ENCODE measurements at regions not wholly inside any gene's neighbourhood (a gene's known extent, or its start where the extent isn't known, plus 50 kb on each side); places are given as distances from the start of the nearest gene placed in this dataset.
"Not testable (repeated sequence)": the region's sequence is repeated elsewhere in the genome, so short reads cannot be mapped to it uniquely, and the experiment has no call there.

- Histone ChIP-seq H3K9me3 (ENCODE audit: control insufficient read depth, low read length) (no peaks in the 10 kb centered on the region), H3K27me3 (ENCODE audit: control insufficient read depth, insufficient read depth, low read length) (no peaks in the 10 kb centered on the region), H3K4me3 (ENCODE audit: low read length) (no peak overlapping the region), H3K9ac (ENCODE audit: low read length) (no peak overlapping the region), H3K4me1 (ENCODE audit: control insufficient read depth, insufficient read depth, low read length) (no peaks in the 10 kb centered on the region), H3K36me3 (ENCODE audit: control insufficient read depth, insufficient read depth, low read length) (no peaks in the 10 kb centered on the region)
Measured at GRCh38 chr2:235413064-235413463, 80.8 kb upstream of the AGAP1 start.

GRCh38 chr2:235414422-235414821, 79.4 kb upstream of the AGAP1 start:
- H3K27me3 ChIP-seq (ENCODE audit: control insufficient read depth, insufficient read depth, low read length) = no peaks in the 10 kb centered on the region
- no peaks in the 10 kb centered on the region for H3K4me1 ChIP-seq (ENCODE audit: control insufficient read depth, insufficient read depth, low read length)
- H3K36me3 ChIP-seq (ENCODE audit: control insufficient read depth, insufficient read depth, low read length) = no peaks in the 10 kb centered on the region
- H3K9ac ChIP-seq (ENCODE audit: low read length) = no peak overlapping the region
- H3K4me3 ChIP-seq (ENCODE audit: low read length) = no peak overlapping the region
- H3K9me3 ChIP-seq (ENCODE audit: control insufficient read depth, low read length) = no peaks in the 10 kb centered on the region

GRCh38 chr2:235416858-235417499, 76.9 kb upstream of the AGAP1 start:
- H3K4me1 ChIP-seq (ENCODE audit: control insufficient read depth, insufficient read depth, low read length) = no peaks in the 10 kb centered on the region
- H3K9ac ChIP-seq (ENCODE audit: low read length) = no peak overlapping the region
- no peaks in the 10 kb centered on the region for H3K36me3 ChIP-seq (ENCODE audit: control insufficient read depth, insufficient read depth, low read length)
- H3K4me3 ChIP-seq (ENCODE audit: low read length) = no peak overlapping the region
- H3K27me3 ChIP-seq (ENCODE audit: control insufficient read depth, insufficient read depth, low read length) = no peaks in the 10 kb centered on the region
- no peaks in the 10 kb centered on the region for H3K9me3 ChIP-seq (ENCODE audit: control insufficient read depth, low read length)

GRCh38 chr2:235418918-235419317, 74.9 kb upstream of the AGAP1 start:
- no peaks in the 10 kb centered on the region for H3K36me3 ChIP-seq (ENCODE audit: control insufficient read depth, insufficient read depth, low read length)
- H3K4me3 ChIP-seq (ENCODE audit: low read length) = no peak overlapping the region
- H3K4me1 ChIP-seq (ENCODE audit: control insufficient read depth, insufficient read depth, low read length) = no peaks in the 10 kb centered on the region
- no peaks in the 10 kb centered on the region for H3K27me3 ChIP-seq (ENCODE audit: control insufficient read depth, insufficient read depth, low read length)
- H3K9ac ChIP-seq (ENCODE audit: low read length) = no peak overlapping the region
- H3K9me3 ChIP-seq (ENCODE audit: control insufficient read depth, low read length) = no peaks in the 10 kb centered on the region

- Histone ChIP-seq H3K9ac (ENCODE audit: low read length) (no peak overlapping the region), H3K4me3 (ENCODE audit: low read length) (no peak overlapping the region), H3K9me3 (ENCODE audit: control insufficient read depth, low read length) (no peaks in the 10 kb centered on the region), H3K27me3 (ENCODE audit: control insufficient read depth, insufficient read depth, low read length) (no peaks in the 10 kb centered on the region), H3K36me3 (ENCODE audit: control insufficient read depth, insufficient read depth, low read length) (no peaks in the 10 kb centered on the region), H3K4me1 (ENCODE audit: control insufficient read depth, insufficient read depth, low read length) (no peaks in the 10 kb centered on the region)
Measured at GRCh38 chr2:235419996-235420395, 73.8 kb upstream of the AGAP1 start.

- Histone ChIP-seq H3K9ac (ENCODE audit: low read length) (no peak overlapping the region), H3K4me1 (ENCODE audit: control insufficient read depth, insufficient read depth, low read length) (no peaks in the 10 kb centered on the region), H3K9me3 (ENCODE audit: control insufficient read depth, low read length) (no peaks in the 10 kb centered on the region), H3K36me3 (ENCODE audit: control insufficient read depth, insufficient read depth, low read length) (no peaks in the 10 kb centered on the region), H3K4me3 (ENCODE audit: low read length) (no peak overlapping the region), H3K27me3 (ENCODE audit: control insufficient read depth, insufficient read depth, low read length) (no peaks in the 10 kb centered on the region)
Measured at GRCh38 chr2:235421618-235422017, 72.2 kb upstream of the AGAP1 start.

GRCh38 chr2:235430366-235431083, 63.3 kb upstream of the AGAP1 start:
- no peak overlapping the region for H3K9ac ChIP-seq (ENCODE audit: low read length)
- no peak overlapping the region for H3K4me3 ChIP-seq (ENCODE audit: low read length)
- H3K4me1 ChIP-seq (ENCODE audit: control insufficient read depth, insufficient read depth, low read length) = no peaks in the 10 kb centered on the region
- no peaks in the 10 kb centered on the region for H3K36me3 ChIP-seq (ENCODE audit: control insufficient read depth, insufficient read depth, low read length)
- no peaks in the 10 kb centered on the region for H3K9me3 ChIP-seq (ENCODE audit: control insufficient read depth, low read length)
- peaks cover 5% of the 10 kb centered on the region for H3K27me3 ChIP-seq (ENCODE audit: control insufficient read depth, insufficient read depth, low read length)

- H3K4me3 ChIP-seq (ENCODE audit: low read length) = no peak overlapping the region
- no peaks in the 10 kb centered on the region for H3K4me1 ChIP-seq (ENCODE audit: control insufficient read depth, insufficient read depth, low read length)
- H3K9me3 ChIP-seq (ENCODE audit: control insufficient read depth, low read length) = no peaks in the 10 kb centered on the region
- no peaks in the 10 kb centered on the region for H3K36me3 ChIP-seq (ENCODE audit: control insufficient read depth, insufficient read depth, low read length)
- H3K27me3 ChIP-seq (ENCODE audit: control insufficient read depth, insufficient read depth, low read length) = peaks cover 5% of the 10 kb centered on the region
- H3K9ac ChIP-seq (ENCODE audit: low read length) = no peak overlapping the region
Measured at GRCh38 chr2:235432741-235433520, 60.9 kb upstream of the AGAP1 start.

- Histone ChIP-seq H3K27me3 (ENCODE audit: control insufficient read depth, insufficient read depth, low read length) (peaks cover 5% of the 10 kb centered on the region), H3K36me3 (ENCODE audit: control insufficient read depth, insufficient read depth, low read length) (no peaks in the 10 kb centered on the region), H3K9me3 (ENCODE audit: control insufficient read depth, low read length) (no peaks in the 10 kb centered on the region), H3K4me3 (ENCODE audit: low read length) (no peak overlapping the region), H3K9ac (ENCODE audit: low read length) (no peak overlapping the region), H3K4me1 (ENCODE audit: control insufficient read depth, insufficient read depth, low read length) (no peaks in the 10 kb centered on the region)
Measured at GRCh38 chr2:235433860-235434259, 60.0 kb upstream of the AGAP1 start.

- Histone ChIP-seq H3K36me3 (ENCODE audit: control insufficient read depth, insufficient read depth, low read length) (no peaks in the 10 kb centered on the region), H3K9me3 (ENCODE audit: control insufficient read depth, low read length) (no peaks in the 10 kb centered on the region), H3K9ac (ENCODE audit: low read length) (no peak overlapping the region), H3K4me1 (ENCODE audit: control insufficient read depth, insufficient read depth, low read length) (no peaks in the 10 kb centered on the region), H3K4me3 (ENCODE audit: low read length) (no peak overlapping the region), H3K27me3 (ENCODE audit: control insufficient read depth, insufficient read depth, low read length) (peaks cover 2% of the 10 kb centered on the region)
Measured at GRCh38 chr2:235439959-235440662, 53.7 kb upstream of the AGAP1 start.

- H3K9ac ChIP-seq (ENCODE audit: low read length); H3K4me1 ChIP-seq (ENCODE audit: control insufficient read depth, insufficient read depth, low read length); H3K9me3 ChIP-seq (ENCODE audit: control insufficient read depth, low read length); H3K27me3 ChIP-seq (ENCODE audit: control insufficient read depth, insufficient read depth, low read length); H3K36me3 ChIP-seq (ENCODE audit: control insufficient read depth, insufficient read depth, low read length); H3K4me3 ChIP-seq (ENCODE audit: low read length): not testable (repeated sequence)
Measured at GRCh38 chr2:235443580-235443979, 50.3 kb upstream of the AGAP1 start.
